IMR-90 (cell line): ENCODE measurements at regions not wholly inside any gene's neighbourhood (a gene's known extent, or its start where the extent isn't known, plus 50 kb on each side); places are given as distances from the start of the nearest gene placed in this dataset.

Experiments
- MAFK ChIP-seq: IDR thresholded peaks from 2 replicates; pipeline ENCODE4 v1.6.1; 2012; ENCODE audit warnings: low read depth, low read length, improper control_type of control experiment
- MXI1 ChIP-seq: IDR thresholded peaks from 2 replicates; pipeline ENCODE4 v1.6.1; 2012; ENCODE audit warnings: low read depth, mild to moderate bottlenecking, low read length, moderate library complexity, borderline replicate concordance
- POLR2A ChIP-seq: IDR thresholded peaks from 2 replicates; pipeline ENCODE4 v1.6.1; 2012; ENCODE audit warnings: mild to moderate bottlenecking, low read depth, low read length
- SMC3 ChIP-seq: fragments of 150-350 bp; IDR thresholded peaks from 2 replicates; pipeline ENCODE4 v1.6.1; 2016; ENCODE audit warnings: low read depth, mild to moderate bottlenecking, antibody characterized with exemption, low read length, moderate library complexity
- TF ChIP-seq, protein P1 (sequence below): conservative IDR thresholded peaks from 2 replicates; pipeline ENCODE4 v1.5.1; 2012; ENCODE audit warnings: mild to moderate bottlenecking, low read depth, low read length, improper control_type of control experiment

DNA sequence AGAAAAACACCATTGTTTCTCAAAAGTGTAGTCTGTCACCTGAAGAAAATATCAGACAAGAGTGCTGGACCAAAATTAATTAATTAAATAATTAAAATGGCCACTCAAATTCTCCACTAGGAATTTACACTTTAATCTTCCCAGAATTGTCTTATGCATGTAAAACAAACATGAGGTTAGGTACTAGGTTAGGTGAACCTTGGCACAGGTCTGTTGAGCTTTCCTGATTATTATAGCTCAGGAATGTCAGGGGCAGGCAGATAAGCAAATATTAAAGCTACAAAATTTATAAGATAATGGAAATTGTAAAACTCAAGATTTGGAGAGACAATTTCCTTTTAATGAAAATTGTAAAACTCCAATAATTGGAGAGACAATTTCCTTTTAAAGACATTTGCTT lies 253.2 kb downstream of the BMP4 start:
- TF ChIP-seq, protein P1, sequence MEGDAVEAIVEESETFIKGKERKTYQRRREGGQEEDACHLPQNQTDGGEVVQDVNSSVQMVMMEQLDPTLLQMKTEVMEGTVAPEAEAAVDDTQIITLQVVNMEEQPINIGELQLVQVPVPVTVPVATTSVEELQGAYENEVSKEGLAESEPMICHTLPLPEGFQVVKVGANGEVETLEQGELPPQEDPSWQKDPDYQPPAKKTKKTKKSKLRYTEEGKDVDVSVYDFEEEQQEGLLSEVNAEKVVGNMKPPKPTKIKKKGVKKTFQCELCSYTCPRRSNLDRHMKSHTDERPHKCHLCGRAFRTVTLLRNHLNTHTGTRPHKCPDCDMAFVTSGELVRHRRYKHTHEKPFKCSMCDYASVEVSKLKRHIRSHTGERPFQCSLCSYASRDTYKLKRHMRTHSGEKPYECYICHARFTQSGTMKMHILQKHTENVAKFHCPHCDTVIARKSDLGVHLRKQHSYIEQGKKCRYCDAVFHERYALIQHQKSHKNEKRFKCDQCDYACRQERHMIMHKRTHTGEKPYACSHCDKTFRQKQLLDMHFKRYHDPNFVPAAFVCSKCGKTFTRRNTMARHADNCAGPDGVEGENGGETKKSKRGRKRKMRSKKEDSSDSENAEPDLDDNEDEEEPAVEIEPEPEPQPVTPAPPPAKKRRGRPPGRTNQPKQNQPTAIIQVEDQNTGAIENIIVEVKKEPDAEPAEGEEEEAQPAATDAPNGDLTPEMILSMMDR = no peak
- TF ChIP-seq SMC3 = no peak
- no peak for TF ChIP-seq MAFK
- TF ChIP-seq MXI1 = no peak
- TF ChIP-seq POLR2A = no peak
